Activated CD8-positive, alpha-beta memory T cell treated with anti-CD3 and anti-CD28 coated beads for 48 hours (primary cell): ENCODE measurements at regions not wholly inside any gene's neighbourhood (a gene's known extent, or its start where the extent isn't known, plus 50 kb on each side); places are given as distances from the start of the nearest gene placed in this dataset.
"Not testable (repeated sequence)": the region's sequence is repeated elsewhere in the genome, so short reads cannot be mapped to it uniquely, and the experiment has no call there.

Source experiments
- DNase-seq, 3 experiments: peaks; one replicate each; pipeline ENCODE4 v3.0.0-alpha.2; 2020; ENCODE audit warnings: low read depth in 2 of 3, low spot score in 2 of 3

- DNase-seq: no peak
These were observed 69.5 kb upstream of the PSME4 start for GRCh38 chr2:54040250-54040649.

- no peak for DNase-seq
These were observed 68.0 kb upstream of the PSME4 start for GRCh38 chr2:54038835-54039234.

DNA sequence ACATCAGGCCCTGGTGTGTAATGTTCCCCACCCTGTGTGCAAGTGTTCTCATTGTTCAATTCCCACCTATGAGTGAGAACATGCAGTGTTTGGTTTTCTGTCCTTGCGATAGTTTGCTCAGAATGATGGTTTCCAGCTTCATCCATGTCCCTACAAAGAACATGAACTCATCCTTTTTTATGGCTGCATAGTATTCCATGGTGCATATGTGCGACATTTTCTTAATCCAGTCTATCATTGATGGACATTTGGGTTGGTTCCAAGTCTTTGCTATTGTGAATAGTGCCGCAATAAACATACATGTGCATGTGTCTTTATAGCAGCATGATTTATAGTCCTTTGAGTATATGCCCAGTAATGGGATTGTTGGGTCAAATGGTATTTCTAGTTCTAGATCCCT lies 60.5 kb upstream of the PSME4 start:
- not testable (repeated sequence) for DNase-seq

- DNase-seq: no peak
These were observed 60.0 kb upstream of the PSME4 start for GRCh38 chr2:54030806-54031205.

DNA sequence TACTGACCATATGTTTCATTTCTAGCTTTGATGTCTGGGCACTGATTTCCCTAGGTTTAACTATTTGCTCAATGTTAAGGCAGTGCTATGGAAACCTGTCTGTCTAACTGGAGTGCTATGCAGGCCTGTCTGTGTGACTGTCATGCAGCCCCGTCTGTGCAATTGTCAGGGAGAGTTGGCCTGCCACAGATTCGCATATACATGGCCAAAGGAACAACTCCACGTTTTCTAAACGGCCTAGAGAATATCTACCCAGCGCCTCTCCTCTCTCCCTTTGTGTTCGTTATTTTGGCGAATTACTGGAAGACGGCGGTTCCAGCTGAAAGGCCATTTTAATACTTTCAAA lies 59.6 kb upstream of the PSME4 start:
- DNase-seq: no peak

DNA sequence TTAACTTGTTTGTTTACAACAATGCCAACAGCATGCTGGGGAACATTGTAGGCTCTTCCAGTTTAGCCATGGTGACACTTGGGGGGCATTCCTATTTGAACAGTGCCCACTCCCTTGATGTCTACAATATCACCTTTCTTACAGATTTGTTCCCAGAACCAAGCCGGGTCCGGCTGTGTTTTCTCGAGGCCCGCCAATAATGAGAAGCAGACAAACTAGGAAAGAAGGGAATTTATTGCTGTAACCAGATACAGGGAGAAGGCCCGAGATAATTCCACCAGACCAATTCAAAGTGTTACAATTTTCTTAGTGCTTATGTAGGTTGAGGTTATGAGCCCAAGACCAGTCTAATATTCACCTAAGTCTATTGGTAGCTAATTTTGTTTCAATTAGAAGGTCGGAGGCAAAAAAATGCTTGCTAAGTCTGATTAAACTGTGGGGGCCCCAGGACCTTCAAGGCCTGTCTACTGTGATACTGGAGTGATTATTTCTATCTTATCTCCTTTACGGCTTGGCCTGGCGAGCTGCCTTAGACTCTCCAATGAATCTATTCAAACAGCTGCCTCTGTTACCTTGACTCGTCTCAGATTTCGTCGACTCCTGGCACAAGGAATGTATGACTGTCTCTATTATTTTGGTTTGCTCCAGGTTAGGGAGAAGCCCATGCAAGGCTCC lies 59.1 kb upstream of the PSME4 start:
- DNase-seq: no peak

DNA sequence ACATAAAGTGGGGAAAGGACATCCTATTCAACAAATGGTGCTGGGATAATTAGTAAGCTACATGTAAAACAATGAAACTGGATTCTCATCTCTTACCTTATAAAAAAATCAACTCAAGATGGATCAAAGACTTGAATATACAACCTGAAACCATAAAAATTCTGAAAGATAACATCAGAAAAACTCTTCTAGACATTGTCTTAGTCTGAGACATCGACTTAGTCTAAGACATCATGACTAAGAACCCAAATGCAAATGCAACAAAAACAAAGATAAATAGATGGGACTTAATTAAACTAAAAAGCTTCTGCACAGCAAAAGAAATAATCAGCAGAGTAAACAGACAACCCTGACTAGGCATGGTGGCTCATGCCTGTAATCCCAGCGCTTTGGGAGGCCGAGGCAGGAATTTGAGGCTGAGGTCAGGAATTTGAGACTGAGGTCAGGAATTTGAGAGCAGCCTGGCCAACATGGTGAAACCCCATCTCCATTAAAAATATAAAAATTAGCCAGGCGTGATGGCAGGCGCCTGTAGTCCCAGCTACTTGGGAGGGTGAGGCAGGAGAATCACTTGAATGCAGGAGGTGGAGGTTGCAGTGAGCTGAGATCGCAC lies 54.8 kb upstream of the PSME4 start:
- DNase-seq: not testable (repeated sequence)

DNA sequence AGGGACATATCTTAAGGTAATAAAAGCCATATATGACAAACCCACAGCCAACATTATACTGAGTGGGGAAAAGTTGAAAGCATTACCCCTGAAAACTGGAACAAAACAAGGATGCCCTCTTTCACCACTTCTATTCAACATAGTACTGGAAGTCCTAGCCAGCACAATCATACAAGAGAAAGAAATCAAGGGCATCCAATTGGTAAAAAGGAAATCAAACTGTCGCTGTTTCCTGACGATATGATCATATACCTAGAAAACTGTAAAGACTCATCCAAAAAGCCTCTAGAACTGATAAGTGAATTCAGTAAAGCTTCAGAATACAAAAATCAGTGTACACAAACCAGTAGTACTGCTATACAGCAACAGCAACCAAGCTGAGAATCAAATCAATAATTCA lies 53.8 kb upstream of the PSME4 start:
- DNase-seq: no peak

GRCh38 chr2:54021702-54022101 lies 50.9 kb upstream of the PSME4 start:
- no peak for DNase-seq

GRCh38 chr2:54020793-54021414 lies 50.1 kb upstream of the PSME4 start:
- DNase-seq: no peak
